DOHH2 (cell line): ENCODE measurements at regions not wholly inside any gene's neighbourhood (a gene's known extent, or its start where the extent isn't known, plus 50 kb on each side); places are given as distances from the start of the nearest gene placed in this dataset.

Experiments used
- H3F3A ChIP-seq: fragments of 200-600 bp; sonication (generic), shearing (Covaris generic); 2 replicates; pipeline ENCODE4 v1.6.0; 2016; ENCODE audit warnings: antibody characterized with exemption, mild to moderate bottlenecking; ENCODE audit not compliant: control insufficient read depth, insufficient read depth
- H3K27ac ChIP-seq: fragments of 200-600 bp; sonication (generic); 2 replicates; pipeline ENCODE4 v1.5.1; 2014; ENCODE audit warnings: low read depth, mild to moderate bottlenecking, low read length, moderate library complexity
- H3K27me3 ChIP-seq: fragments of 200-600 bp; sonication (generic); 2 replicates; pipeline ENCODE4 v1.6.1; 2014; ENCODE audit warnings: mild to moderate bottlenecking, low read length, mixed read lengths; ENCODE audit not compliant: control insufficient read depth
- H3K36me3 ChIP-seq: fragments of 200-600 bp; sonication (generic); 2 replicates; pipeline ENCODE4 v1.6.1; 2014; ENCODE audit warnings: mild to moderate bottlenecking, low read length, moderate library complexity, mixed read lengths; ENCODE audit not compliant: control insufficient read depth
- H3K4me1 ChIP-seq: fragments of 200-600 bp; sonication (generic); 2 replicates; pipeline ENCODE4 v1.6.1; 2014; ENCODE audit warnings: mild to moderate bottlenecking, low read length, mixed read lengths; ENCODE audit not compliant: control insufficient read depth
- H3K4me2 ChIP-seq: fragments of 200-600 bp; sonication (generic); 2 replicates; pipeline ENCODE4 v1.6.0; 2014; ENCODE audit warnings: mild to moderate bottlenecking, low read length, moderate library complexity
- H3K4me3 ChIP-seq: fragments of 200-600 bp; sonication (generic); 2 replicates; pipeline ENCODE4 v1.5.1; 2014; ENCODE audit warnings: mild to moderate bottlenecking, low read length, mixed read lengths
- H3K79me2 ChIP-seq: fragments of 200-600 bp; sonication (generic); 2 replicates; pipeline ENCODE4 v1.6.1; 2014; ENCODE audit warnings: mild to moderate bottlenecking, low read length, mixed read lengths; ENCODE audit not compliant: control insufficient read depth
- H3K9me2 ChIP-seq: fragments of 200-600 bp; sonication (generic); replicated peaks from 2 replicates; pipeline ENCODE4 v1.6.1; 2014; ENCODE audit warnings: mild to moderate bottlenecking, low read length, mixed read lengths; ENCODE audit not compliant: control insufficient read depth
- H3K9me3 ChIP-seq: fragments of 200-600 bp; sonication (generic); 2 replicates; pipeline ENCODE4 v1.6.1; 2014; ENCODE audit warnings: antibody characterized with exemption, low read length, mixed read lengths; ENCODE audit not compliant: control insufficient read depth, insufficient read depth
- H4K20me1 ChIP-seq: fragments of 200-600 bp; sonication (generic); 2 replicates; pipeline ENCODE4 v1.6.0; 2014; ENCODE audit warnings: low read depth, mild to moderate bottlenecking, antibody characterized with exemption, low read length, moderate library complexity; ENCODE audit not compliant: control insufficient read depth, insufficient read depth
- EZH2phosphoT487 ChIP-seq: fragments of 200-600 bp; sonication (generic); IDR thresholded peaks from 2 replicates; pipeline ENCODE4 v1.6.1; 2017; ENCODE audit warnings: borderline replicate concordance, mild to moderate bottlenecking, antibody characterized with exemption, low read length, moderate library complexity, mixed read lengths
- TF ChIP-seq, protein P1 (sequence below): fragments of 200-600 bp; sonication (generic); IDR thresholded peaks from one replicate; pipeline ENCODE4 v1.5.1; 2014; ENCODE audit warnings: antibody characterized with exemption, mild to moderate bottlenecking, low read depth, low read length; ENCODE audit not compliant: poor library complexity, severe bottlenecking

DNA sequence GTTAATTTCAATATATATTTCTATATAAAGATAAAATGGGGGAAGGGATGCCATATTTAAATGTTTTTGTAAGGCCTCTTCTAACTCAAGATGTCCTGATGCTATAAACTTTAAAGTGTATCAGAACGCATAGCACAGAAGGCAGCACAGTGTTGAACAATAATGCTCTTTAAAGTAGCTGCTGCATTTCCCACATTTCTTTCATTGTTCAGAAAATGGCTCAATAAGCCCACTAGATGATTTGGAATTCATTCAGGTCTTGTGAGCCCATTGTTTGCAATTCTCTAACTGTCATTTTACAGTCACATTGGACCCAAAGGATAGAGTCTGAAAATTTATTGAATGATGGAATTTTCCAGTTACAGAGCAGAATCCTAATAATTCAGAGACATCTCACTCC lies 64.0 kb upstream of the PCED1B start:
- Histone ChIP-seq H3K27me3 (peaks cover 3% of the 10 kb centered on the region; the same call in 1 of the 2 replicates), H3K4me3 (no peak overlapping the region), H3K4me1 (no peaks in the 10 kb centered on the region), H3K4me2 (no peak overlapping the region), H3F3A (no peaks in the 10 kb centered on the region), H3K36me3 (no peaks in the 10 kb centered on the region), H3K27ac (no peak overlapping the region), H3K9me2 (no peaks in the 10 kb centered on the region), H3K79me2 (no peaks in the 10 kb centered on the region), H3K9me3 (no peaks in the 10 kb centered on the region), H4K20me1 (no peaks in the 10 kb centered on the region)
- TF ChIP-seq, protein P1, sequence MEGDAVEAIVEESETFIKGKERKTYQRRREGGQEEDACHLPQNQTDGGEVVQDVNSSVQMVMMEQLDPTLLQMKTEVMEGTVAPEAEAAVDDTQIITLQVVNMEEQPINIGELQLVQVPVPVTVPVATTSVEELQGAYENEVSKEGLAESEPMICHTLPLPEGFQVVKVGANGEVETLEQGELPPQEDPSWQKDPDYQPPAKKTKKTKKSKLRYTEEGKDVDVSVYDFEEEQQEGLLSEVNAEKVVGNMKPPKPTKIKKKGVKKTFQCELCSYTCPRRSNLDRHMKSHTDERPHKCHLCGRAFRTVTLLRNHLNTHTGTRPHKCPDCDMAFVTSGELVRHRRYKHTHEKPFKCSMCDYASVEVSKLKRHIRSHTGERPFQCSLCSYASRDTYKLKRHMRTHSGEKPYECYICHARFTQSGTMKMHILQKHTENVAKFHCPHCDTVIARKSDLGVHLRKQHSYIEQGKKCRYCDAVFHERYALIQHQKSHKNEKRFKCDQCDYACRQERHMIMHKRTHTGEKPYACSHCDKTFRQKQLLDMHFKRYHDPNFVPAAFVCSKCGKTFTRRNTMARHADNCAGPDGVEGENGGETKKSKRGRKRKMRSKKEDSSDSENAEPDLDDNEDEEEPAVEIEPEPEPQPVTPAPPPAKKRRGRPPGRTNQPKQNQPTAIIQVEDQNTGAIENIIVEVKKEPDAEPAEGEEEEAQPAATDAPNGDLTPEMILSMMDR: no peak
- TF ChIP-seq EZH2phosphoT487: no peak

- Histone ChIP-seq H3K4me1 (no peaks in the 10 kb centered on the region), H3K36me3 (no peaks in the 10 kb centered on the region), H3K27ac (no peak overlapping the region), H3K4me3 (no peak overlapping the region), H3K9me3 (no peaks in the 10 kb centered on the region), H3F3A (no peaks in the 10 kb centered on the region), H3K79me2 (no peaks in the 10 kb centered on the region), H3K9me2 (no peaks in the 10 kb centered on the region), H4K20me1 (no peaks in the 10 kb centered on the region), H3K4me2 (no peak overlapping the region), H3K27me3 (peaks cover 6% of the 10 kb centered on the region; the same call in 1 of the 2 replicates)
- TF ChIP-seq, protein P1: no peak
- no peak for TF ChIP-seq EZH2phosphoT487
Observed at GRCh38 chr12:47017041-47017713, 62.2 kb upstream of the PCED1B start.

DNA sequence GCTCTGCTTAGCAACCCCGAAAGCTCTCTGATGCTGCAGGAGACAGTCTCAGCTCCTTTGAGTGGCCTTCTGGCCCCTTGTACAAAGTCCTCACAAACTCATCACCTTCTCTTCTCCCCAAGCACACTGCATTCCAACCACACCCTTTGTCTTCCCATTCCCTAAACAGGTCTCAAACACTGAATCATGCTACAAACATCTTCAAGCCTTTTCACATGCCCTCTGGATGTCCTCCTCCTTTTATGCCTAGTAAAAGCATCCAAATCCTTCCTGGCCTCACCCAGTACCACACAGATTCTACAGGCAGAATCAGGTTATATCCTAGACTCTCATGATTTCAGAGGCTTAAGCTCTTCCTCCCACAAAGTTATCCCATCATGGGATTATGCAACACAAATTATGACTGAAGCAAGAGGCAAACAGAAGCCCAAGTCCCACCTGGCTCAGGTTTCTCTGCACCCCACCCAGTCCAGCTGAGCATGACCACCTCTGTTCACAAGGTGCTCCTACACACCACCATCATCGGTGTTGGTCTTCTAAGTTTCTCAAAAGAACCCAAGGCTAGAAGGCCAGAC lies 61.4 kb upstream of the PCED1B start:
- H3K4me2 ChIP-seq: no peak overlapping the region
- no peak for TF ChIP-seq EZH2phosphoT487
- TF ChIP-seq, protein P1: no peak
- H3K79me2 ChIP-seq: no peaks in the 10 kb centered on the region
- no peaks in the 10 kb centered on the region for H3F3A ChIP-seq
- no peaks in the 10 kb centered on the region for H3K9me2 ChIP-seq
- no peaks in the 10 kb centered on the region for H4K20me1 ChIP-seq
- no peak overlapping the region for H3K27ac ChIP-seq
- no peaks in the 10 kb centered on the region for H3K36me3 ChIP-seq
- H3K4me3 ChIP-seq: no peak overlapping the region
- no peaks in the 10 kb centered on the region for H3K4me1 ChIP-seq
- peaks cover 9% of the 10 kb centered on the region; the same call in 1 of the 2 replicates for H3K27me3 ChIP-seq
- no peaks in the 10 kb centered on the region for H3K9me3 ChIP-seq
